Right lobe of liver (tissue), 4 donors: ENCODE measurements at regions not wholly inside any gene's neighbourhood (a gene's known extent, or its start where the extent isn't known, plus 50 kb on each side); places are given as distances from the start of the nearest gene placed in this dataset.

Source experiments
- POLR2A ChIP-seq: fragments of 450-650 bp; IDR thresholded peaks from one replicate; pipeline ENCODE4 v1.6.1; 2017; ENCODE audit warnings: antibody characterized with exemption, mild to moderate bottlenecking
- TF ChIP-seq, protein P1 (sequence below), 4 donors: fragments of 200-600 bp in 3 of 4; fragments of 450-650 bp in 1 of 4; IDR thresholded peaks; one replicate each; pipeline versions ENCODE4 v1.5.1 to v1.8.0; 2016 to 2022; ENCODE audit warnings: antibody characterized with exemption in 4 of 4, mild to moderate bottlenecking in 2 of 4
- donor health status: DM: no; HTN: no; CAD: no.
- donor health status: DM: no; HTN: no; CAD: no.
- donor health status: DM: no; HTN: yes; CAD: no.

DNA sequence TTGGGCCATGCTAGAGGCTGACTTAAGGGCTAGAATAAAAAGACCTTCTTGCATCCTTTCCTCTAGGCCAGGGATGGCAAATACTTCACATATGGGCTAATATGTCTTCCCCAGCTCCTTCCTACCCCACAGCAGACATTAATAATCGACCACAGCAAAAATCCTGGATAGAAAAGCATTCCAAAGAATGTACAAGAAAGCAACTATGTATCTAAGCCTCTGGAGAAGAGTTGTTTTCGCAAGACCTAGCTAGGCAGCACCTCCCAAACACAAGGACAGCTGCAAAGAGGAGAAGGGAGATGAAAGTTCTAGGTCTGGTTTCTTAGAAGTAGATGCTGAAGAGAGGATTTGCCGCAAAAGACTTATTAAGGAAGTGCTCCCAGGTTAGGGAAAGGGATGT, 372.6 kb downstream of the SLC4A3 start:
- no peak for TF ChIP-seq POLR2A
- TF ChIP-seq, protein P1, sequence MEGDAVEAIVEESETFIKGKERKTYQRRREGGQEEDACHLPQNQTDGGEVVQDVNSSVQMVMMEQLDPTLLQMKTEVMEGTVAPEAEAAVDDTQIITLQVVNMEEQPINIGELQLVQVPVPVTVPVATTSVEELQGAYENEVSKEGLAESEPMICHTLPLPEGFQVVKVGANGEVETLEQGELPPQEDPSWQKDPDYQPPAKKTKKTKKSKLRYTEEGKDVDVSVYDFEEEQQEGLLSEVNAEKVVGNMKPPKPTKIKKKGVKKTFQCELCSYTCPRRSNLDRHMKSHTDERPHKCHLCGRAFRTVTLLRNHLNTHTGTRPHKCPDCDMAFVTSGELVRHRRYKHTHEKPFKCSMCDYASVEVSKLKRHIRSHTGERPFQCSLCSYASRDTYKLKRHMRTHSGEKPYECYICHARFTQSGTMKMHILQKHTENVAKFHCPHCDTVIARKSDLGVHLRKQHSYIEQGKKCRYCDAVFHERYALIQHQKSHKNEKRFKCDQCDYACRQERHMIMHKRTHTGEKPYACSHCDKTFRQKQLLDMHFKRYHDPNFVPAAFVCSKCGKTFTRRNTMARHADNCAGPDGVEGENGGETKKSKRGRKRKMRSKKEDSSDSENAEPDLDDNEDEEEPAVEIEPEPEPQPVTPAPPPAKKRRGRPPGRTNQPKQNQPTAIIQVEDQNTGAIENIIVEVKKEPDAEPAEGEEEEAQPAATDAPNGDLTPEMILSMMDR (IDR thresholded peaks at IDR 0.05), result no peak
